Hindlimb muscle (tissue), 1 donor: ENCODE measurements at regions not wholly inside any gene's neighbourhood (a gene's known extent, or its start where the extent isn't known, plus 50 kb on each side); places are given as distances from the start of the nearest gene placed in this dataset.

Experiments
- DNase-seq: peaks from one replicate; pipeline ENCODE4 v3.0.0-alpha.2; 2013

DNA sequence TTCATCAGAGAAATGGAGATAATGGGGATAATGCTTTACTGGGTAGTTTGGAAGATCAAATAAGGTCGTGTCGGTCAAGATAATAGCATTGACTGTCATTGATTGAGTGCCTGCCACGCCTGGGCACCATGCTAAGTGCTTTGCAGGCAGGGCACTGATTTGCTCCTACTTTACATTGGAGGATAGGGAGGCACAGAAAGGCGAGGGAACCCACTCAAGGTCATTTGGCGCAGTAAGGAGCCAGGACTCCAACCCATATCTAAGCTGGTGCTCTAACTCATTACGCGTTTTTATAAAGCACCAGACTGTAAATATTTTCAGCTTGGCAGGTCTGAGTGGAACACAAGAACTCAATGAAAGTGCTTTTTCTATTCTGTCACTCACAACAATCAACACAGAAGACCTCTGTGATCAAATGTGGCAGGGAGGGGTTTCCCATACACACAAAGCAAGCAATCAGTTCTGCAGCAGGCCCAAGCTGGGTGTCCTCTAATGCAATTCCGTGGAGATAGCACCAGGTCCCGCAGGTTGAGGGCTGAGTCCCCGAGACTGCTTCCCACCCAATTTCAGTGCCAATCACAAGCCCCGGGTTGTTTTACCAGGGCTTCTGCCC is 373.6 kb downstream of the CDH26 start:
- DNase-seq: no peak

DNA sequence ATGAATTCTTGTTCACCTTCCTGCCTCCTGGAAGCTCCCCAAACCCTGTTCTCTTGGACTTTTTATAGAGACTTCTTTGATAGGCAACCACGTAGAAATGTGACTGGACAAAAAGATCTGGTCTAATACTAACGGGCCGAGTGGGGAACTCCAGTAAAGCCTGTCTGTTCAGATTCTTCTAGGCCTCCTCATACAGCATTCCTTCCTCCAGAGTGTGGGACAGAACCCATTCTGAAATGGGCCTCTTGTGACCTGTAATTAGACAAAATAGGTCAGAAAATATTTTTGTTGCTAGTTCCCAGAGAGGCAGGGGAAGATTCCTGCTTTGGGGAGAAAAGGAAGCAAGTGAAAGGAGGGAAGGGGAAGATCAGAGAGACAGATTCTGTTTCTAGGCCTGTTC is 374.3 kb downstream of the CDH26 start:
- DNase-seq: no peak

DNA sequence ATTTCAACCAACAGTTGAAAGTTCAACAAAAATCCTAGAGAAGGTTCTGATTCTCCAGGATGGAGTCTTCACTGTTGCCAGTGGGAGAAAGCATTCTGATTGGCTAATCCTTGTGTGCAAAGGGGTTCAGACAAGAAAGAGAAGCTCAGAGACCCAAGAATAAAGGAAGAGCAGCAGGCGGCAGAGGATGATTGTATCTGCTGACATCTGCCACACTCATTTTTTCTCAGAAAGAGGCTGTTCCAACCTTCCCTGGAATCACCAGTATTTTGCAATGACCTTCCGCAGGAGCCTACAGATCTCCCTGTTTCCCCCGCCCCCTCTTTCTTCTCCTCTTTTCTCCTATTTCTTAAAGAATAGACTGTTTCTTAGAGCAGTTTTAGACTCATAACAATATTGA is 376.7 kb downstream of the CDH26 start:
- DNase-seq: no peak

DNA sequence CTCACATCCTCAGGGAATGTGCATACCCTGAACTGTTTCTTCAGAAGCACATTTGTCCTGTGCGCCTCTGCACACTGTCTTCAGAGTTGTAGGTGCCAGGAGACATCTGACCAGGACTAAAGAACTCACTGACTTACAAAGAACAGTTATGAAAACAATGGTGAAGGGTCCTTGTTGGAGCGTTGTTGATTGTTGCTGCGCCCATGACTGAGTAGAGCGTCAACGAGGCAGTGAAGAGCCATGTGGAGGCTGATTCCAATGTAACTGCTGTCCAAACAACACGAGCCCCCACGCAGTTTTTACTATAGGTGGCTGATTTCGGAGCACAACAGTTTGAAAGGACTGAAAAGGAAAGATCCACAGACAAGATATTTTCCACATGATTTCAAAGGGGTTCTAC is 380.3 kb downstream of the CDH26 start:
- DNase-seq: no peak

DNA sequence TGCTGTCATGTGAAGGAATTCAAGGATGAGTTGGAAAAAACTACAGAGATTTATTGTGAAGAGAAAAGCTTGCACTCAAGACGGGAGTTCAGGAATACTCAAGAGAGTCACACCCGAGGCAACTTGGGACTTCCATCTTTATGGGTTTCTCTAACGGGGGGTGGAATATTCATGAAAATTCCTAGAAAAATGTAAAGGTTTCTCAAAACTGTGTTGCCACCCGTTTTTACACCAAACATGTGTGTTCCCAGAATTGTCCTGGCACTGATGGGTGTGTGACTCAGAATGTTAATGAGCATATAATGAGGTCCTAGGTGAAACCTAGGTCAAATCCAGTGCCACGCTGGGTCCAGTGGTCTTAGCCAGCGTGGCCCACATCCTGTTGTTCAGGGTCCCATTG is 381.5 kb downstream of the CDH26 start:
- no peak for DNase-seq

DNA sequence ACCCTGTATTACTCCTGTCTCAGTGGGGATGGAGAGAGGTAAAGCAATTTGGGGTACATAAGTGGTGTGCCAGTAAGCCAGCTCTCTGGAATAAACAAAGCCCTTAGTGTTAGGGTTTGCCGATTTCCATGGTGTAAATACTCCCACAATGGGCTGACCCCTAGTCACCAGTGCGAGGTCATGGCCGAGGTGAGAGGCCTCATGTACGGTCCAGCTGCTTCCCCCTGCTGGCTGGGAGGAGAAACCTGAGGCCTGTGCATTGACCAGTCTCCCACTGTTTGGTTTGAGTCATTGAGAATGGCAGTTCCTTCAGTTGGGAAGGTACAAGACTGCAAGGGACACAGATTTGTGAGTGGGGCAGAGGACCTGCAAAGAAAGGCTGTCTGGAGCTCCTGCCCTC is 382.0 kb downstream of the CDH26 start:
- no peak for DNase-seq

DNA sequence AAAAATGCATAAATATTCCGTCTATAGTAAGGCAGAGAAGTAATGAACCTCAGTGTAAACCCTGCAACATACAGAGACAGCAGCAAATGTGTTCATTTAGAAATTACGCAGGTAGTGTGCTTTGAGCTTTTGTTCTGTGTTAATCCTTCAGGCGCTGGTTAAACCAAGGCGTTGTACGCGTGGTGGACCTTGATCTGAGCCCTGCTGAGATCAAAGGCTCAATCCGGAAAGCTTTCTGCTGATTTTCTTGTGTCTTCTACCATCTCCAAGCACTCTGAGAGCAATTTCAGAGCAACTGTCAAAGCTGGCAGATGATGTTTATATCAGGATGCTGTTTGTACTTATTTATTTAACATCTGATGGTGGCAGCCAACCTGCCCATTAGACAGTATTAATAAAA is 382.8 kb downstream of the CDH26 start:
- DNase-seq: no peak

DNA sequence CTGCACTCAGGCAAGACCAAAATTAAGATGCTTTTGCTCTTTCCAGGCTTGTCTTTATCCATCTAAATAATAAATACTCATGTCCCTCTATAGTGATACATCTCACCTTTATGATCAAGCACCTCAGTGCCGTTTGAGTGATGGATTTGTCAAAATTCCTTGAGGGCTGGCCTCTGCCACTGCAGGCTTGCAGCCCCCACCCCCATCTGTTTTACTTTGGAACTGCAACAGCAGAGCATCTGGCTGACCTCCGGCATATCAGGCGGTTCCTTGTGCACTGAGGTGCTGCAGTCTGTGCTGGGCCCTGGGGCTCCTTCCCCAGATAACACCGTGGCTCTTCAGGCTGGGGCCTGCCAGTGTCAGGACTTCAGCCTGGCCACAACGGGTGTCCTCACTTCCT is 386.9 kb downstream of the CDH26 start:
- no peak for DNase-seq

DNA sequence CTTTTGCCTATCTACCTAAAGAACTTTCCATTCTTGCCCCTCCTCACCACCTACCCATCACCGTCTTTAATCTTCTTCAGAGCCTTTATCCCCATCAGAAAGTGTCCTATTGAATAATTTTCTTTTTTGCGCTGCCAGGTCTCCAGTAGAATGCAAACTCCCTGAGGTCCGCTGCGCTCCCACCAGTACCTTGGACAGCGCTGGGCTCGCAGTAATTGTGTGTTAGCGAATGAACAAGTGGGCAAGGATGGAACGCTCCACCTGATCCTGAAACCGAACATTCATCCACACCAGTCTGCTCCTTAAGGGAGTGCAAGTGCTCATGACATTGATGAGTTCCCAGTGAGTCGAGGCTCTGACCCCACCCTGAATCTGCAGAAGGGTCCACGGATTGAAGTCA is 391.2 kb downstream of the CDH26 start:
- no peak for DNase-seq

DNA sequence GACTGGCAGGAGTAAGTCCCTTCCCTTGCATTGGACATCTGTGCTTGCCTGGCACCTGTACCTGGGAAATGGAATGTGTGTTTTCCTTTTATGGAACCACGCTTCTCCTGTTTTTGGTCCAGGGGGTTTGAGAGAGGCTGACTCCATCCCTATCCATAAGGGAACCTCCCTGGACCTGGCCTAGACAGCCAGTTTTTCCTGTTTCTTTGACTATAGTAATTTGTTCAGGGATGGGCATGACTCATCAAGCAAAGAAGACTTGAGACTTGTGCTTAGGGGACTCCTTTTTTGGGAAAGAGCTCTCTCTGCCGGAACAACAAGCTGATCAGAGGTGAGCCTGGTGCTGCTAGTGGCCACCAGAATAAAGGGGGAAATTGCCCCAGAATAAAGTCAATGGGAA is 393.8 kb downstream of the CDH26 start:
- no peak for DNase-seq

DNA sequence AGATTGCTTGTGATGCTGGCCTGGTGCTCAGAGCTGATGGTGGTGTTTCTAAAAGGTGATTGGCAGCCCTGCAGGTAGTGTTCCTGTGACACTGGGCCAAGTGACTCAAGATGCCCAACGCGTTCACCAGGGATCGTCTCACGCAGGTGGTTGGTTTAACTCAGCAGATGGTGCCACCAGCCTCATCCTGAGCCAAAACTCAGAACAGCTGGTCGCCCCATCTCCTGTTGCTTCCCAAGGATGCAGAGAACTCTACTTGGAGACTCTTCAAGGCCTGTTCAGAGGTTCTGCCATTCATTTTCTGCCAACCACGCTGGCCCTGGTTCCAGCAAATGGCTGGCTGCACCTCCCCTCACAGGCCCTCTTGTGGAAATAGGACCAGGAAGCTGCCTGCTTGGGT is 394.4 kb downstream of the CDH26 start:
- DNase-seq: no peak

DNA sequence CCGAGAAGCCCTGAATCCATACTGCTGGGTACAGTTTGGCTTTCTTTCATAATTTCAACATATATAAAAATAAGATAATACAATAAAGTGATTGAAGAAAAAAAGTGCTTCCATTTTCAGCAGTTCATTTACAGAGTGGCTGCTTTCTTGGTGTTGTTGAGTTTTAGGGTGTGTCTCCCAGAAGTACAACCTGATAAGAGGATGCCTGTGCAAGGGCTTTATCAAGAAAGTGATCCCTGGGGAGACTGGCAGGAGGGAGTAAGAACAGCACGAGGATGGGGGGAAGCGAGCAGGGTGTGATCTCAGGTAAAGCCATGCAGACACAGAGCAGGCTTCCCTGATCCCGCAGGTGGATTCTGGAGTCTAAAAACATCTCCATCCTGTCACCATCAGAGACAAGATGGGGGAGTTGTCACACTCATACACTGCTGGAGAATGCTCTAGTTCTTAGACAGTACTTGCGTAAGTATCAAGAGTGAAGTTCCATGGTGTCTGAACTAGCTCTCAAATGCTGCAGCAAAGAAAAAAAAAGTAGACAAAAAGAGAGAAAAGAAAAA is 395.9 kb downstream of the CDH26 start:
- DNase-seq: no peak

DNA sequence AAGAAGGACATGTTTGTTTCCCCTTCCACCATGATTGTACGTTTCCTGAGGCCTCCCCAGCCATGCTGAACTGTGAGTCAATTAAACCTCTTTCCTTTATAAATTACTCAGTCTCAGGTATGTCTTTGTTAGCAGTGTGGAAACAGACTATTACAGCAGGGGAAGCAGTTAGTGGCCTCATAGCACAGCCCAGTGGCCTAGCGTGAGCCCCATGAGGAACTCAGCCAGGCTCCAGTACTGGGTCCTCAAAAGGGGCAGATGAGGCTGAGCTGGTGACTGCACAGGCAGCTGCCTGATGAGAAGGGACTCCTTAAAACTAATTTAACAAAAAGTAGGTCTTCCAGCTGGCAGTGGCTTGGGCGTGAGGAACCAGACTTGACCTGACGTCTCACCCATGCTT is 399.9 kb downstream of the CDH26 start:
- DNase-seq: no peak

DNA sequence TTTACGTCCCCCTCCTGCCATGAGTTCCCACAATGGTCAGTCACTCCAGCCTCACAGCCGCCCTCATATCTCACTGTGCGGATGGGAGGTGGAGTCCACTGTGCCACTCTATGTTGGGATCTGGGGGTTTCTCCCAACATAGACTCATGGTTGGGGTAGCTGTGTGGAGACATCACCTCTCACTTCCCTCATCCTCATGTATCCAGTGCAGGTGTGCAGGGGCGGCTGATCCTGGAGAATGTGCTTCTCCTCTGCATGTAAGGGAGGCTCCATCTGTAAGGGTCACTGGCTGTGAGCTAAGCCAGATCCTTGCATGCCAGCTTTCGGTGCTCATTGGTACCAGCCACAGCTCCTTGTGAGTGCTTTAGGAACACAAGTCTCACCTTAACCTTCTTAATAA is 400.8 kb downstream of the CDH26 start:
- no peak for DNase-seq

DNA sequence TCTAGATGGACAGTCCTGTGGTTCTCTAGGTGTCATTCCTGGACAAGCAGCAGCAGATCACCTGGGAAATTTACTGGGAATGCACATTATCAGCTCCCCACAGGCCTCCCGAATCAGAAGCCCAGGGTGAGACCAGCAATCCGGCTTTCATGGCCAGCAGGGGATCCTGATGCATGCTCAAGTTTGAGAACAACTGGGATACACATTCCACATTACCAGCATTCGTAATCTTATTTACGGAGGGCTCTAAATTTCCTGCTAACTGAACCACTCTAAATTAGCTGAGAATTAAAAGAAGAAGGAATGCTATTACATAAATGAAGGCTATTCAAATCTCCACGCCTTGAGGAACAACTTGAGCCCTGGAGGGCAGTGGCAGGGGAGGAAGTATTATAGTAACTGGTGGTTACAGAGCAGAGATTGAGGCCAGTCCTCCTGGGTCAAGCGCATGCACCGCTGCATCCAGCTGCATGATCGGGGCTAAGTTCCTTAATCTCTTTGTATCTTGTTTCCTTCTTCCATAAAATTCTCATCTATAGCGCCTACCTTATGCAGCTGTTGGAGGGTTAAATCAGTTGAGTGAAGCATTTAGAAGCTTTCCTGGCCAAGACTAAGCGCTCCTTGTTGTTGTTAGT is 403.7 kb downstream of the CDH26 start:
- DNase-seq: no peak

DNA sequence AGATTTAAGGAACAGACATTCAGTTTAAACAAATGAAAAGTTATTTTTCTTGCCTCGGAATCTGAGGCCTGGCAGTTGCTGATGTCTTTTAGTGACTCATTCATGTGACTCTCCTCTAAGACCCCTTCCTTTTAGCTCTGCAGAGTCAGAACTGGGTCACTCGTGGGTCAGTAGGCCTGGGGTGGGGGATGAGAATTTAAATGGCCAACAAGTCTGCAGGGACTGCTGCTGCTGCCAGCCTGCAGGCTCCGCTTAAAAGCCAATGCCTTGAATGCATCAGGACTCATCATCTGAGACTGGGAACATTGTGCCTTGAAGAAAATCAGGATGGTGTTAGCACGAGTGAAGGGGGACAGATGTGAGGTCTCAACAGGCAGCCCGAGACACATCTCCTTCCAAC is 404.3 kb downstream of the CDH26 start:
- no peak for DNase-seq

DNA sequence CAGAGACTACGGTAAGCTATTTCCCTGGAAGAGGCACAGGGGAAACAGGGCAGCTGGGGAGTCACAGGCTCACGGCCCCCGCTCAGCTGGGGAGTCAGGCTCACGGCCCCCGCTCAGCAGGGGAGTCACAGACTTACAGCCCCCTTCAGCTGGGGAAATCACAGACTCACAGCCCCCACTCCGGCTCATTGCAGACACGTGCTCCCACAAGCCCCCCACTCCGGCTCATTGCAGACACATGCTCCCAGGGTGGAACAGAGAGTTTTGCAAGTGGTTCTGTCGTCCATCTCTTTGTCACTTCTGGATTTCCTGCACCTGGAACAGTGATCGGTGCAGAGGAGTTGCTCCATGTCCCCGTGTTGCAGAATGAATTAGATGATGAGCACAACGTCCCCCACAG is 405.5 kb downstream of the CDH26 start:
- DNase-seq: no peak

DNA sequence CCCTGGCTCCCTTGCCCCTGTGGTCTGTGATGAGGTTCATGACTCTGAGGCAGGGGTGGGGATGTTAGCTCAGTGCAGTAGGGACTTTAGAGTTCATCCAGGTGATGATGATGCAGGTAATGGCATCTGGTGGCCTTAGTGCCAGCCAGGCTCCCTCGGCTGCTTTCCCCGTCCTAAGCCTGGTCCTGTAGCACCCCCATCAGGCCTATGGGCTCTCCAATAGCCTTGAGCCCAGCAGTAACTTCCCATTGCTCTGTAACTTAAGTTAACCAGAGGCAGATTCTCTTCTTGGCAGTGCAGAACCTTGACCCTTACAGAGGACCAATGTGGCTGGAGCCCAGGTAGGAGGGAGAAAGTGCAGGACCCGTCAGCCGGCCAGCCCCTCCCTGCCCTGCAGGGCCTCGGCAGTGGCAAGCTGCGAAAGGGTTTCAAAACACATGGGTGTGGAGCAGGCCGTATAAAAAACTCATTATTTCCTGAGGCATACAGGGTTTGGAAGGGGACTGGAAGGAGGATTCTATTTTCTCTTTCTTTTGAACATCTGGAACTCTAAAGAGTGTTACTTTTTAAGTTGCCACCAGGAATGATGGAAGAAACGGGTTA is 406.9 kb downstream of the CDH26 start:
- DNase-seq: no peak

DNA sequence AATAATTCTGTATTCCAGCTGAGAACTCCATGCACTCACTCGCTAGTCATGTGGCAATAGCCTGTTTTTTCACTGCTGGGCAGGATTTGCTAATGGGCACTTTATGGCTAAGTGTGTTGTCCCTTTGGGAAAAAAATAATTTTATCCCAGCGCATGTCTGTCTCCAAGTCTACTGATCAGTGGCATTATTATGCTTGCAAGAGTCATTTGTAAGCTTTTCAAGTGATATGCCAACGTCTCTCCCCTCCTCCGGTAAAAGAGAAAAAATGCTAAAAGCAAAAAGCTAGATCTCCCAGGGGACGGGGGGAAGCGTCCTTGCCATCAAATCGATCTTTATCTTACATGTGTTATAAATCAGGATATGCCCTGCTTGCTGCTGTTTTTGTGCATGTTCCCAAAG is 407.7 kb downstream of the CDH26 start:
- DNase-seq: no peak

DNA sequence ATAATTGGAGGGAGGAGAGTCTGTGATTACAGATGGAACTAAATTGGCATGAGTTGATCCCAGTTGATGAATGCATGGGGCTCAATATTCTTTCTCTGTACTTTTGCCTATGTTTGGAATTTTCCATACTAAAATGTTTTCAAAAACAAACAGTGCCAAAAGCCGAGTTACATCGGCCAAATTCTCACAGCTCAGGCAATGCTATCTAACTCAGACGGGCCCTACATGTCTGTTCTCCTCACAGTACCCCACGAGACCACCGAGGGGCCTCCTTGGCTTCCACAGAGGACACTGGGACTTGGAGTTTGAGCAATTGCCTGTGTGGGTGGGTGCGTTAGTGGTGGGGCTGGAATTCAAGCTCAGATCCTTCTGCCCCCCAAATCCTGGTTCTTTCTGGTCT is 413.2 kb downstream of the CDH26 start:
- no peak for DNase-seq

DNA sequence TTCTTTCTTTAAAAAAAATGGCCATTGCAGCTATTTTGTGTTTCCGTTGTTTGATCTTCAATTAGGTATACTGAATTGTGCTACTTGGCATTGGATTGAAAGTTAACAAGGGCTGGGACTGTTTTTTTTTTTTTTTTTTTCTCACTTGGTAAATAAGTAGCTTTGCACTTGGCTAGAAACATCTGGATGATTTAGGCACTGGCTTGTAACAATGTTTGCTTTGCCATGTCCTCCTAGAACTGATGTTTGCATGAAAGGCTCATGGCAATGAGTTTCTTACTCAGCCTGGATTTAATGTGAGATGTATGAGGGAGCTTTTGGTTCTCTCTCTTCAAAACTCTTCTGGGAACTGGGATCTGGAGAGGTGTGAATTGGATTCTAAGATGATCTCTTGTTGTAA is 414.1 kb downstream of the CDH26 start:
- no peak for DNase-seq

DNA sequence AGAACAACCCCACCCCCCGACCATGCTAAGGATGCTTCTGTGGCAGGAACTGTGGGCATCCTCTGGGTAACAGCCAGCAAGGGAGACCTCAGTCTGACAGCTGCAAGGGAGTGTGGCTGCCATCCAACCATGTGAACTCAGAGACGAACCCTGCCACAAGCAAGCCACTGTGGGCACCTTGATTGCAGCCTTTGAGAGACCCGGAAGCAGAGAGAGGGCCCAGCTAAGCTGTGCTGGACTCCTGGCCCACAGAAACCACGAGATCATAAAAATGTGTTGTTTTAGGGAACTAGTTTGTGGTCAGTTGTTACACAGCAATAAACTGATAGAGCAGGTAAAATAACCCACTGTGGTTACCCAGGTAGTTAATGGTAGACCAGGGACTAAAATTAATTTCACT is 414.6 kb downstream of the CDH26 start:
- DNase-seq: no peak

DNA sequence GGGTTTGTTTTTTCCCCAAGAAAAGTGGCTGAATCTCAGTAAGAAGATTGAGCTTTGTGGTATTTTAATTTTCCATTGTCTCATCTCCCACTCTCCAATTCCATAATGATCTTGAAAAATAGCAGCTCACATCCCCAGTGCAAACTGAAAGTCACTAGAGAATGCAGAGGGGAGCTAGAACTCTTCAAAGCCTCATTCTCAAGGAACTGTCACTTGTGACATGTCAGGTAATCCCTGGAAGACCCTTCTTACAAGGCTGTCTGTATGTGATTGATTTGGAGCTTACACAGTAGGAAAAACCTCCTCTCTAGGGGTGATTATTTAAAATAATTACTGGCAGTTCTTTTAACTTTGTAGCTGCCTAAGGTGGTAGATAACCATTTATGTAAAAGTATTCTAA is 420.4 kb downstream of the CDH26 start:
- no peak for DNase-seq

DNA sequence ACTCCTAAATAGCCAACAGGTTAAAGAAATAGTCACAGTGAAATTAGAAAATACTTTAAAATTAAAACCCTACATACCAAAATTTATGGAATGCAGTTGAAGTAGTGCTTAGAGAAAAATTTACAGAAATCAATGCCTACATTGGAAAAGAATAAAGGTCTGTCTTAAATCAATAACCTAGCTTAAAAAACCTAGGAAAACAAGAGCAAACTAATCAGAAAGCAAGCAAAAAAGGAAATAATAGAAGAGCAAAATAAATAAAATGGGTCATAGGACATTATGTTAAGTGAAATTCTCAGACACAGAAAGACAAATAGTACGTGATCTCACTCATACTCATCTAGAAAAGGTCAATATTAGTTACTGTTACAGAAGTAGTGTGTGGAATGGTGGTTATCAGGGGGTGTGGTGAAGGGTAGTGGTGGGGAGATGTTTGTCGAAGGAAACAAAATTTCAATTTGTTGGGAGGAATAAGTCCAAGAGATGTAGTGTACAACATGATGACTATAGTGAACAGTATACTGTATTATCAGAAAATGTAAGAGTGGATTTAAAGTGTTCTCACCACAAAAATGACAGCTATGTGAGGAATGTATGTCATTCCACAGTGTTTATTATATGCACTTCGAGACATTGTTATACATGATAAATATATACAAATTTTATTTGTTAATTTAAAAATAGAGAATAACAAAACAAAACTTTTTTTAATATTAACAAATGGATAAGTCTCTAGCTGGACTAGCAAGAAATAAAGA is 423.6 kb downstream of the CDH26 start:
- DNase-seq: no peak
